Spleen (tissue), 7 donors: ENCODE measurements at regions not wholly inside any gene's neighbourhood (a gene's known extent, or its start where the extent isn't known, plus 50 kb on each side); places are given as distances from the start of the nearest gene placed in this dataset.

Experiments used
- POLR2A ChIP-seq, 3 donors: fragments of 450-650 bp; IDR thresholded peaks; one replicate each; pipeline ENCODE4 v1.5.1; 2017; ENCODE audit warnings: antibody characterized with exemption in 3 of 3, mild to moderate bottlenecking in 1 of 3
- TF ChIP-seq, protein P1 (sequence below), 11 experiments: fragments of 200-600 bp in 7 of 11; fragments of 450-650 bp in 4 of 11; sonication (generic) in 4 of 11; IDR thresholded peaks in 8 of 11; conservative IDR thresholded peaks in 3 of 11; 1 replicate in 7 of 11; 2 replicates in 4 of 11; pipeline versions ENCODE4 v1.4.0 to v1.8.0; 2016 to 2021; ENCODE audit warnings: antibody characterized with exemption in 11 of 11, inconsistent platforms in 4 of 11, mild to moderate bottlenecking in 1 of 11
- donor health status: DM: no; HTN: no; CAD: no; lungs with moderate emphysema.
- donor health status: DM: no; HTN: no; CAD: no.
- donor health status: DM: no; HTN: no; CAD: no.

DNA sequence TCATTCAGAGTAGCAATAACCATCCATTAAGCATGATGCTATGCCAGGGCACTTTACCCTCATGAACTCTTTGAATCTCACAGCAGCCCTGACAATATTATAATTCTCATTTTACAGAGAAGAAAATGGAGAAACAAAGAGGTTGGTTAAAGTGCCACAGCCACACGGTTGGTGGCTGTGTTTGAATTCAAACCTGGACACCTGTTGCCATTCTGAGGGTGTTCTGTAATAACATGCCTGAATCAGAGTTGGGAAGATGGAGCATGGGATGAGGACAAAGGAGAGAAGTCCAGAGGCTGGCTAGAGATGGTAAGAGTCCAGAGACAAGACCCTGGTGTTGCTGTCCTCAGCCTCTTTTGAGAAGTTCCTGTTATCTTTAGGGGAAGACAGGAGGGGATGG, 127.7 kb downstream of the DHX35 start:
- TF ChIP-seq, protein P1, sequence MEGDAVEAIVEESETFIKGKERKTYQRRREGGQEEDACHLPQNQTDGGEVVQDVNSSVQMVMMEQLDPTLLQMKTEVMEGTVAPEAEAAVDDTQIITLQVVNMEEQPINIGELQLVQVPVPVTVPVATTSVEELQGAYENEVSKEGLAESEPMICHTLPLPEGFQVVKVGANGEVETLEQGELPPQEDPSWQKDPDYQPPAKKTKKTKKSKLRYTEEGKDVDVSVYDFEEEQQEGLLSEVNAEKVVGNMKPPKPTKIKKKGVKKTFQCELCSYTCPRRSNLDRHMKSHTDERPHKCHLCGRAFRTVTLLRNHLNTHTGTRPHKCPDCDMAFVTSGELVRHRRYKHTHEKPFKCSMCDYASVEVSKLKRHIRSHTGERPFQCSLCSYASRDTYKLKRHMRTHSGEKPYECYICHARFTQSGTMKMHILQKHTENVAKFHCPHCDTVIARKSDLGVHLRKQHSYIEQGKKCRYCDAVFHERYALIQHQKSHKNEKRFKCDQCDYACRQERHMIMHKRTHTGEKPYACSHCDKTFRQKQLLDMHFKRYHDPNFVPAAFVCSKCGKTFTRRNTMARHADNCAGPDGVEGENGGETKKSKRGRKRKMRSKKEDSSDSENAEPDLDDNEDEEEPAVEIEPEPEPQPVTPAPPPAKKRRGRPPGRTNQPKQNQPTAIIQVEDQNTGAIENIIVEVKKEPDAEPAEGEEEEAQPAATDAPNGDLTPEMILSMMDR (IDR thresholded peaks at IDR 0.05 in 8 of 11, conservative IDR thresholded peaks at IDR 0.05 in 3 of 11): no peak
- no peak for TF ChIP-seq POLR2A (IDR thresholded peaks at IDR 0.05)
